SK-N-SH (cell line): ENCODE measurements at regions not wholly inside any gene's neighbourhood (a gene's known extent, or its start where the extent isn't known, plus 50 kb on each side); places are given as distances from the start of the nearest gene placed in this dataset.
"Not testable (repeated sequence)": the region's sequence is repeated elsewhere in the genome, so short reads cannot be mapped to it uniquely, and the experiment has no call there.

Experiments used
- CTCF ChIA-PET: fragments of 300-600, 350-600 bp; formaldehyde crosslinking; extraction: SDS; loops from one replicate; lab custom pipeline; 2021; lab: Yijun Ruan, JAX
- POLR2A ChIA-PET: fragments of 350-600 bp; sonication (Branson Sonifier 250); formaldehyde crosslinking; extraction: SDS; loops from one replicate; lab custom pipeline; 2020; ENCODE audit warnings: antibody characterized with exemption, inconsistent platforms; lab: Yijun Ruan, JAX
- DNase-seq: peaks from one replicate; pipeline ENCODE4 v3.0.0; 2012
- H2AFZ ChIP-seq: fragments of 200-600 bp; sonication (generic); 2 replicates; pipeline ENCODE4 v1.8.1; 2016; ENCODE audit warnings: antibody characterized with exemption, mild to moderate bottlenecking, low read depth
- H3F3A ChIP-seq: fragments of 200-600 bp; sonication (generic); replicated peaks from 2 replicates; pipeline ENCODE3; 2016; ENCODE audit warnings: antibody characterized with exemption, mild to moderate bottlenecking; ENCODE audit not compliant: insufficient read depth
- H3K27ac ChIP-seq, 2 experiments: fragments of 200-500 bp in 1 of 2; fragments of 200-600 bp in 1 of 2; sonication (Bioruptor generic) in 1 of 2; sonication (generic), shearing (Covaris generic) in 1 of 2; 2 replicates each; pipeline versions ENCODE4 v1.5.1 to v1.6.1; 2014 to 2016; ENCODE audit warnings: low read depth in 2 of 2, inconsistent platforms in 1 of 2, low read length in 1 of 2, mild to moderate bottlenecking in 1 of 2, mixed read lengths in 1 of 2
- H3K27me3 ChIP-seq: fragments of 200-600 bp; sonication (generic), shearing (Covaris generic); 2 replicates; pipeline ENCODE4 v1.6.1; 2016; ENCODE audit warnings: mixed run types; ENCODE audit not compliant: insufficient read depth
- H3K36me3 ChIP-seq, 2 experiments: fragments of 200-500 bp in 1 of 2; fragments of 200-600 bp in 1 of 2; sonication (Bioruptor generic) in 1 of 2; sonication (generic) in 1 of 2; replicated peaks in 1 of 2; 2 replicates each; pipeline versions ENCODE3 to v1.5.1; 2014 to 2016; ENCODE audit warnings: low read length in 1 of 2, mild to moderate bottlenecking in 1 of 2; ENCODE audit not compliant: insufficient read depth in 2 of 2, control insufficient read depth in 1 of 2
- H3K4me1 ChIP-seq, 2 experiments: fragments of 200-500 bp in 1 of 2; fragments of 200-600 bp in 1 of 2; sonication (Bioruptor generic) in 1 of 2; sonication (generic), shearing (Covaris generic) in 1 of 2; 2 replicates each; pipeline versions ENCODE4 v1.5.1 to v1.6.1; 2014 to 2016; ENCODE audit warnings: low read depth in 1 of 2, low read length in 1 of 2, mixed run types in 1 of 2; ENCODE audit not compliant: insufficient read depth in 2 of 2, control insufficient read depth in 1 of 2
- H3K4me2 ChIP-seq: fragments of 200-600 bp; sonication (generic), shearing (Covaris generic); 2 replicates; pipeline ENCODE4 v1.6.1; 2017; ENCODE audit warnings: mixed run types
- H3K4me3 ChIP-seq, 2 experiments: fragments of 200-500 bp in 1 of 2; fragments of 200-600 bp in 1 of 2; sonication (Bioruptor generic) in 1 of 2; sonication (generic), shearing (Covaris generic) in 1 of 2; 2 replicates each; pipeline versions ENCODE4 v1.5.1 to v1.8.1; 2014 to 2016; ENCODE audit warnings: low read depth in 2 of 2, inconsistent platforms in 1 of 2, low read length in 1 of 2, mild to moderate bottlenecking in 1 of 2, mixed read lengths in 1 of 2, moderate library complexity in 1 of 2
- H3K79me2 ChIP-seq: fragments of 200-600 bp; sonication (generic); 2 replicates; pipeline ENCODE4 v1.8.1; 2017; ENCODE audit warnings: mild to moderate bottlenecking; ENCODE audit not compliant: insufficient read depth
- H3K9ac ChIP-seq: fragments of 200-600 bp; sonication (generic); 2 replicates; pipeline ENCODE4 v1.6.1; 2017; ENCODE audit warnings: mixed run types
- H3K9me2 ChIP-seq: fragments of 200-600 bp; sonication (generic); 2 replicates; pipeline ENCODE4 v1.6.1; 2017; ENCODE audit warnings: mixed run types
- H3K9me3 ChIP-seq: fragments of 200-600 bp; sonication (generic); 2 replicates; pipeline ENCODE4 v1.6.1; 2017; ENCODE audit warnings: mixed run types, mild to moderate bottlenecking, moderate library complexity
- H4K20me1 ChIP-seq: fragments of 200-600 bp; sonication (generic); 2 replicates; pipeline ENCODE4 v1.6.1; 2017; ENCODE audit warnings: mild to moderate bottlenecking, mixed run types; ENCODE audit not compliant: insufficient read depth
- FOXJ3 ChIP-seq: sonication (generic); formaldehyde crosslinking; IDR thresholded peaks from 2 replicates; pipeline ENCODE4 v1.5.1; 2020; ENCODE audit warnings: mild to moderate bottlenecking, missing genetic modification reagents
- MAX ChIP-seq: IDR thresholded peaks from 2 replicates; pipeline ENCODE4 v1.4.0; 2012; ENCODE audit warnings: low read depth
- SMC3 ChIP-seq: IDR thresholded peaks from 2 replicates; pipeline ENCODE4 v1.6.1; 2012; ENCODE audit warnings: low read depth, low read length, improper control_type of control experiment
- YY1 ChIP-seq: IDR thresholded peaks from 2 replicates; pipeline ENCODE4 v1.4.0; 2012; ENCODE audit warnings: low read depth, mild to moderate bottlenecking
- WGBS: methylation state at CpG from one replicate; pipeline ENCODE4 v1.1.6; 2017; ENCODE audit warnings: low lambda C conversion rate; 5-methylcytosine and 5-hydroxymethylcytosine counted together

- TF ChIP-seq YY1 (no peak), FOXJ3 (CRISPR knock-in tag) (no peak)
These were observed 127.7 kb downstream of the IGLL1 start (continued) for GRCh38 chr22:23452231-23453010.

GRCh38 chr22:23451452-23452230, 128.4 kb downstream of the IGLL1 start:
- H3K9me3 ChIP-seq, H3K36me3 ChIP-seq, POLR2A ChIA-PET, H3K27me3 ChIP-seq, H3K4me3 ChIP-seq, CTCF ChIA-PET, H3K4me1 ChIP-seq, H2AFZ ChIP-seq, H3K27ac ChIP-seq, H3K9ac ChIP-seq, H4K20me1 ChIP-seq, H3K4me2 ChIP-seq, DNase-seq, H3K79me2 ChIP-seq, H3F3A ChIP-seq, H3K9me2 ChIP-seq: not testable (repeated sequence)
- 75% methylated on average over 21 of the region's 30 CpGs for WGBS

- H3K27ac ChIP-seq, H3K4me2 ChIP-seq, H2AFZ ChIP-seq, H4K20me1 ChIP-seq, H3K4me3 ChIP-seq, H3K4me1 ChIP-seq, H3K9me2 ChIP-seq, H3K9me3 ChIP-seq, DNase-seq, CTCF ChIA-PET, H3K79me2 ChIP-seq, H3K9ac ChIP-seq, H3K36me3 ChIP-seq, POLR2A ChIA-PET, H3F3A ChIP-seq, H3K27me3 ChIP-seq: not testable (repeated sequence)
- WGBS, result 59% methylated on average over 5 of the region's 15 CpGs
These were observed 129.3 kb downstream of the IGLL1 start for GRCh38 chr22:23450821-23451220.

DNA sequence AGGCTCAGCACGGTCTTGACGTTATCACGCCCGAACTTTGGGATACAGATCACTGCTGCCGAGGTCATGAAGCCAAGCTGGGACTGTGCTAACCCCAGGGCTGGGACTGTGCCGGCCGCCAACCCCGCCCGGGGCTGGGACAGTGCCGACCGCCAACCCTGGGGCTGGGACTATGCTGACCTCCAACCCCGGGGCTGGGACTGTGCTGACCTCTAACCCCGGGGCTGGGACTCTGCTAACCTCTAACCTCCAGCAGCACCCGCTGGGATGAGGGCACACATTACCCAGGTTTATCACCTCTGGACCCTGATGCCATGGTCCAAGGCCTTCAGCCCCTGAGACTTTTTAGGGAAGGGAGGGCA, 129.7 kb downstream of the IGLL1 start:
- Histone ChIP-seq H4K20me1 (no peaks in the 10 kb centered on the region), H3K9ac (no peak overlapping the region), H3K4me2 (no peak overlapping the region), H3K27ac (no peak overlapping the region), H3K4me1 (peaks cover 0 to 4% of the 10 kb centered on the region in 2 experiments; a peak in 1 of 4 replicates), H3K27me3 (no peaks in the 10 kb centered on the region), H3K79me2 (no peaks in the 10 kb centered on the region), H3F3A (no peaks in the 10 kb centered on the region), H3K9me2 (no peaks in the 10 kb centered on the region), H2AFZ (no peak overlapping the region), H3K9me3 (no peaks in the 10 kb centered on the region), H3K4me3 (no peak overlapping the region), H3K36me3 (no peaks in the 10 kb centered on the region)
- ChIA-PET CTCF (no interaction called here), POLR2A (no interaction called here)
- no peak for DNase-seq
- TF ChIP-seq MAX (no peak), SMC3 (no peak)
- 78% methylated on average over 3 of the region's 14 CpGs for WGBS

DNA sequence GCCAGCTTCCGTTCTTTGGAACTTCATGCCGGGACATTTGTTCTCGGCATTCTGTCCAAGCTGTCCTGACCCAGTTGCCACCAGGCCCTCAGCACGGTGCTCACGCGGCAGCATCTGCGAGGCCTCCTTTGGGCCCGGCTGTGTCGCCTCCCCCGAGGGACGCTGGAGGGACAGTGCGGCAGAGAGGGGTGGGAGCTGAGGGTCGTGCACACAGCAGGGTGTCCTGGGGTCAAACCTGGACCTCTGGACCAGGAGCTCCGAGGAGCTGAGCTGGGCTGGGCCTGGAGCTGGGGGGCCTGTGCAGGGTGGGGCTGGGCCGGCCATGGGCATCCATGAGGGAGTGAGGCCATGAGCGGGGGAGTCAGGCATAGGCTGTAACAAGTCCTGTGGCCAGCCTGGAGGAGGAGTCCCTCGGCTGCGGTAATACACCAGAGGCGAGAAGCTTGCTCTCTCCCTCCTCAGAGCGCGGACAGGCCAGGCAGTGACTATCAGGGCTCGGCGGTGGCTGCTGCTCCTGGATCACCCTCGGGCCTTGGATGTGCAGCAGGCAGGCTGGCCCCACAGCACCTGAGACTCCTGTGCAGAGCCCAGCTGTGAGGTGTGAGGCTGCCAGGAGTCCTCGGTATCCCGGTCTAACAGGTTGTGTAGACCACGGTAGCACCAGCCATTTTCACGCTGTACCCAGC, 130.2 kb downstream of the IGLL1 start:
- H3K9me2 ChIP-seq, H3K27me3 ChIP-seq, H3K4me3 ChIP-seq, H3K9ac ChIP-seq, H3K9me3 ChIP-seq, H4K20me1 ChIP-seq, H3K4me2 ChIP-seq, CTCF ChIA-PET, H2AFZ ChIP-seq, H3K27ac ChIP-seq, DNase-seq, H3K4me1 ChIP-seq, H3K79me2 ChIP-seq, H3K36me3 ChIP-seq, POLR2A ChIA-PET, H3F3A ChIP-seq: not testable (repeated sequence)
- WGBS, result 89% methylated on average over 10 of the region's 28 CpGs

DNA sequence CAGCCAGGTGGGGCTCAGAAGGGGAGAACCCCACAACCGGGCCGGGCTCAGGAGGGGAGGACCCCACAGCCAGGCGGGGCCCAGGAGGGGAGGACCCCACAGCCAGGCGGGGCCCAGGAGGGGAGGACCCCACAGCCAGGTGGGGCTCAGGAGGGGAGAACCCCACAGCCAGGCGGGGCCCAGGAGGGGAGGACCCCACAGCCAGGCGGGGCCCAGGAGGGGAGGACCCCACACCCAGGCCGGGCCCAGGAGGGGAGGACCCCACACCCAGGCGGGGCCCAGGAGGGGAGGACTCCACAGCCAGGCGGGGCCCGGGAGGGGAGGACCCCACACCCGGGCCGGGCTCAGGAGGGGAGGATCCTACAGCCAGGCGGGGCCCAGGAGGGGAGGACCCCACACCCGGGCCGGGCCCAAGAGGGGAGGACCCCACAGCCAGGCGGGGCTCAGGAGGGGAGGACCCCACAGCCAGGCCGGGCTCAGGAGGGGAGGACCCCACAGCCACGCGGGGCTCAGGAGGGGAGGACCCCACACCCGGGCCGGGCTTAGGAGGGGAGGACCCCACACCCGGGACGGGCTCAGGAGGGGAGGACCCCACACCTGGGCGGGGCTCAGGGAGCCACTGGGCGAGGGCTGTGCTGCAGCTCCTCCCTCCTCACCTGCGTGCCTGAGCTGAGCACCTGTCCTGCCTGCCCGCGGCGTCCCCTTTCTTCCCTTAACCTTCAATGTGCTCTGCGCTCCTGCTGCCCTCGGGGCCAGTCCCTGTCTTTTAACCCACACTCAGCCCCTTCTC, 131.4 kb downstream of the IGLL1 start:
- DNase-seq, H3K4me3 ChIP-seq, H2AFZ ChIP-seq, H3K27ac ChIP-seq, H3K27me3 ChIP-seq, H3K9ac ChIP-seq, H3K79me2 ChIP-seq, POLR2A ChIA-PET, H3K36me3 ChIP-seq, H4K20me1 ChIP-seq, H3F3A ChIP-seq, H3K9me3 ChIP-seq, H3K9me2 ChIP-seq, H3K4me2 ChIP-seq, CTCF ChIA-PET, H3K4me1 ChIP-seq: not testable (repeated sequence)
- WGBS, result 83% methylated on average over 6 of the region's 31 CpGs
